Keratinocyte (primary cell): ENCODE measurements at regions not wholly inside any gene's neighbourhood (a gene's known extent, or its start where the extent isn't known, plus 50 kb on each side); places are given as distances from the start of the nearest gene placed in this dataset.

Experiments
- DNase-seq: peaks from one replicate; pipeline ENCODE4 v3.0.0-alpha.2; 2011; ENCODE audit warnings: low read depth, missing footprints, low spot score
- FAIRE-seq: peaks from 2 replicates; lab custom pipeline; 2011; peaks lifted over from hg19 to GRCh38; lab: Jason Lieb, UNC
- H2AFZ ChIP-seq: 2 replicates; pipeline ENCODE4 v1.6.0; 2012; ENCODE audit warnings: low read length, control low read depth, inconsistent platforms; ENCODE audit not compliant: control insufficient read depth
- H3K27ac ChIP-seq: 2 replicates; pipeline ENCODE4 v1.5.1; 2011; ENCODE audit warnings: low read length; ENCODE audit not compliant: control insufficient read depth, insufficient read depth
- H3K27me3 ChIP-seq: 3 replicates; pipeline ENCODE4 v1.6.0; 2011; ENCODE audit warnings: low read length; ENCODE audit not compliant: control insufficient read depth, insufficient read depth; ENCODE audit errors: extremely low read depth
- H3K36me3 ChIP-seq, 2 experiments: 2 replicates in 1 of 2; 3 replicates in 1 of 2; pipeline ENCODE4 v1.5.1; 2011; ENCODE audit warnings: low read length in 2 of 2, mild to moderate bottlenecking in 1 of 2; ENCODE audit not compliant: control insufficient read depth in 2 of 2, insufficient read depth in 2 of 2; ENCODE audit errors: extremely low read depth in 1 of 2
- H3K4me1 ChIP-seq: 3 replicates; pipeline ENCODE4 v1.5.1; 2011; ENCODE audit warnings: low read length; ENCODE audit not compliant: control insufficient read depth, insufficient read depth; ENCODE audit errors: extremely low read depth
- H3K4me2 ChIP-seq: 3 replicates; pipeline ENCODE4 v1.6.0; 2011; ENCODE audit warnings: low read depth, low read length; ENCODE audit not compliant: control insufficient read depth, insufficient read depth; ENCODE audit errors: extremely low read depth
- H3K4me3 ChIP-seq, 3 experiments: fragments of 200-600 bp in 1 of 3; sonication (generic) in 1 of 3; 2 replicates in 2 of 3; 3 replicates in 1 of 3; pipeline ENCODE4 v1.5.1; 2011 to 2016; ENCODE audit warnings: low read length in 3 of 3, mild to moderate bottlenecking in 3 of 3, control low read depth in 2 of 3, inconsistent platforms in 1 of 3, low read depth in 1 of 3, mixed read lengths in 1 of 3, mixed run types in 1 of 3, moderate library complexity in 1 of 3; ENCODE audit not compliant: control insufficient read depth in 2 of 3, insufficient read depth in 2 of 3; ENCODE audit errors: extremely low read depth in 1 of 3
- H3K79me2 ChIP-seq: 2 replicates; pipeline ENCODE4 v1.6.0; 2012; ENCODE audit warnings: low read length; ENCODE audit not compliant: control insufficient read depth, insufficient read depth
- H3K9ac ChIP-seq: 3 replicates; pipeline ENCODE4 v1.6.0; 2011; ENCODE audit warnings: low read length; ENCODE audit not compliant: control insufficient read depth, insufficient read depth; ENCODE audit errors: extremely low read depth
- H3K9me1 ChIP-seq: 3 replicates; pipeline ENCODE4 v1.6.0; 2011; ENCODE audit warnings: low read length; ENCODE audit not compliant: control insufficient read depth, insufficient read depth; ENCODE audit errors: extremely low read depth
- H3K9me3 ChIP-seq: 2 replicates; pipeline ENCODE4 v1.5.1; 2012; ENCODE audit warnings: low read depth, low read length; ENCODE audit not compliant: control insufficient read depth
- H4K20me1 ChIP-seq: 3 replicates; pipeline ENCODE4 v1.6.0; 2011; ENCODE audit warnings: low read length; ENCODE audit not compliant: control insufficient read depth, insufficient read depth; ENCODE audit errors: extremely low read depth
- CTCF ChIP-seq, 3 experiments: IDR thresholded peaks in 1 of 3; conservative IDR thresholded peaks in 1 of 3; optimal IDR thresholded peaks in 1 of 3; 2 replicates in 2 of 3; 3 replicates in 1 of 3; pipeline versions ENCODE3 to v1.5.1; 2011; ENCODE audit warnings: low read length in 3 of 3, mild to moderate bottlenecking in 3 of 3, moderate library complexity in 2 of 3, control low read depth in 1 of 3, inconsistent platforms in 1 of 3; ENCODE audit not compliant: insufficient read depth in 2 of 3; ENCODE audit errors: extremely low read depth in 1 of 3
- EZH2 ChIP-seq: IDR thresholded peaks from one replicate; pipeline ENCODE4 v1.6.1; 2012; ENCODE audit warnings: inconsistent platforms, mild to moderate bottlenecking, low read length, moderate library complexity
- dilution Hi-C: fragments of 300-500 bp; cut with MboI; formaldehyde crosslinking; loops from one replicate; pipeline ENCODE4 v1.7.0; 2020; ENCODE audit warnings: low sequenced_read_pairs; ENCODE audit not compliant: extremely low pct_ligation_motif_present

DNA sequence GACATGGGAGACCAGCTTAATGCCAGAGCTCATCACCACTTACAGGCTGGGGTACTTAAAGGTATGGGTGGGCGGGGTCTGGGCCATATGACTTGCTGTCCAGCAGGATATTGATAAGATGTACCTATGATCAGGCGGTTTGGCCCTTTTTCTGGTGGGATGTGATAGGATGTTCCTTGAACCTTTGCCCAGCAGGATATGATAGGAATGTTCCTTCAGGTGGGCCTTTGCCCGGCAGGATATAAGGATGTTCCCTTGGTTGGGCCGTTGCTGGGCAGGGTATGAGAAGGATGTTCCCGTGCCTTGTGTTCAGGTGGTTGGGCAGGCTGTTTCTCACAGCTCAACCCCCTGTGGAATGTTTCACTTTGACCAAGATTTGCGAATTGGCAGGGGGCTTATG is 187.2 kb upstream of the CXCL12 start:
- Histone ChIP-seq H3K9ac (no peak overlapping the region), H3K4me1 (no peaks in the 10 kb centered on the region), H3K27ac (no peak overlapping the region), H3K9me1 (no peaks in the 10 kb centered on the region), H2AFZ (no peak overlapping the region), H4K20me1 (no peaks in the 10 kb centered on the region), H3K36me3 (no peaks in the 10 kb centered on the region), H3K79me2 (no peaks in the 10 kb centered on the region), H3K9me3 (peaks cover 7% of the 10 kb centered on the region), H3K27me3 (no peaks in the 10 kb centered on the region), H3K4me2 (no peak overlapping the region), H3K4me3 (no peak overlapping the region)
- FAIRE-seq (no peak), DNase-seq (no peak)
- no peak for TF ChIP-seq CTCF (optimal IDR thresholded peaks at IDR 0.05 in 1 of 3, IDR thresholded peaks at IDR 0.05 in 1 of 3, conservative IDR thresholded peaks at IDR 0.05 in 1 of 3; ENCODE audit: extremely low read depth in 1 of 3, insufficient read depth in 2 of 3, low read length in 3 of 3)
- no peak for TF ChIP-seq EZH2
- dilution Hi-C loops = no loop called here

- Histone ChIP-seq H3K9me3 (peaks cover 7% of the 10 kb centered on the region), H3K27me3 (no peaks in the 10 kb centered on the region), H3K36me3 (no peaks in the 10 kb centered on the region), H2AFZ (no peak overlapping the region), H3K4me2 (no peak overlapping the region), H3K9ac (no peak overlapping the region), H3K4me1 (no peaks in the 10 kb centered on the region), H3K27ac (no peak overlapping the region), H3K9me1 (no peaks in the 10 kb centered on the region), H3K4me3 (no peak overlapping the region), H4K20me1 (no peaks in the 10 kb centered on the region), H3K79me2 (no peaks in the 10 kb centered on the region)
- FAIRE-seq (no peak), DNase-seq (no peak)
- TF ChIP-seq EZH2 = no peak
- no peak for TF ChIP-seq CTCF (optimal IDR thresholded peaks at IDR 0.05 in 1 of 3, IDR thresholded peaks at IDR 0.05 in 1 of 3, conservative IDR thresholded peaks at IDR 0.05 in 1 of 3; ENCODE audit: extremely low read depth in 1 of 3, insufficient read depth in 2 of 3, low read length in 3 of 3)
- dilution Hi-C loops = no loop called here
Measured at GRCh38 chr10:44573821-44574220, 188.9 kb upstream of the CXCL12 start.
